K562 (cell line): ENCODE measurements at regions not wholly inside any gene's neighbourhood (a gene's known extent, or its start where the extent isn't known, plus 50 kb on each side); places are given as distances from the start of the nearest gene placed in this dataset.

Experiments
- ATAC-seq: fragments of 200-7000 bp; cut with Tn5 transposase; 3 replicates; pipeline ENCODE4 v1.9.1; 2020; ENCODE audit warnings: moderate library complexity
- BruUV-seq: library from RNA; stranded (reverse); fragments of 400-500 nt; replicated peaks from 2 replicates; lab custom pipeline; 2021; lab: Mats Ljungman, UMichigan
- CTCF ChIA-PET: fragments of 300-600 bp; formaldehyde crosslinking; extraction: SDS; loops from one replicate; lab custom pipeline; 2021; ENCODE audit warnings: low intra/inter-chr PET ratio; lab: Yijun Ruan, JAX
- POLR2A ChIA-PET: fragments of 300-600, 350-650 bp; sonication (Branson Sonifier 250); formaldehyde crosslinking; extraction: SDS; loops from one replicate; lab custom pipeline; 2021; ENCODE audit warnings: antibody characterized with exemption, inconsistent platforms; lab: Yijun Ruan, JAX
- DNase-seq, 4 experiments: peaks; one replicate each; pipeline versions ENCODE4 v3.0.0 to v3.0.0-alpha.2; 2011 to 2018; ENCODE audit warnings: low spot score in 3 of 4, mixed read lengths in 3 of 4; ENCODE audit errors: extremely low read depth in 1 of 4
- FAIRE-seq: peaks from 2 replicates; lab custom pipeline; 2011; peaks lifted over from hg19 to GRCh38; lab: Jason Lieb, UNC
- H2AFZ ChIP-seq: 2 replicates; pipeline ENCODE4 v1.6.0; 2011; ENCODE audit warnings: low read depth, low read length, control low read depth, inconsistent platforms
- H3K27ac ChIP-seq: fragments of 200-600 bp; 3 replicates; pipeline ENCODE4 v1.8.0; 2011; ENCODE audit warnings: low read depth, mild to moderate bottlenecking, control low read depth, inconsistent platforms, low read length, moderate library complexity, mixed read lengths; ENCODE audit errors: extremely low read depth
- H3K27me3 ChIP-seq, 2 experiments: fragments of 300-600 bp in 1 of 2; 2 replicates in 1 of 2; 3 replicates in 1 of 2; pipeline versions ENCODE4 v1.6.0 to v1.8.0; 2011; ENCODE audit warnings: inconsistent platforms in 2 of 2, low read length in 2 of 2, mild to moderate bottlenecking in 1 of 2, mixed read lengths in 1 of 2, moderate library complexity in 1 of 2; ENCODE audit not compliant: control insufficient read depth in 2 of 2, insufficient read depth in 2 of 2
- H3K36me3 ChIP-seq: fragments of 300-600 bp; 3 replicates; pipeline ENCODE4 v1.8.0; 2011; ENCODE audit warnings: mild to moderate bottlenecking, low read length, inconsistent platforms; ENCODE audit not compliant: control insufficient read depth, insufficient read depth
- H3K4me1 ChIP-seq, 2 experiments: fragments of 200-600 bp in 1 of 2; replicated peaks in 1 of 2; 2 replicates in 1 of 2; 3 replicates in 1 of 2; pipeline versions ENCODE4 v1.5.1 to v1.8.0; 2011; ENCODE audit warnings: inconsistent platforms in 2 of 2, low read length in 2 of 2, mild to moderate bottlenecking in 1 of 2, mixed read lengths in 1 of 2, moderate library complexity in 1 of 2; ENCODE audit not compliant: control insufficient read depth in 2 of 2, insufficient read depth in 2 of 2
- H3K4me2 ChIP-seq: 2 replicates; pipeline ENCODE4 v1.6.1; 2011; ENCODE audit warnings: low read length, control low read depth, inconsistent platforms, mixed read lengths; ENCODE audit not compliant: insufficient read depth
- H3K4me3 ChIP-seq: fragments of 200-600 bp; sonication (generic), shearing (Covaris generic); 2 replicates; pipeline ENCODE4 v1.5.1; 2016; ENCODE audit warnings: control low read depth, inconsistent platforms
- H3K79me2 ChIP-seq: fragments of 200-600 bp; 3 replicates; pipeline ENCODE4 v1.8.0; 2011; ENCODE audit warnings: low read length, inconsistent platforms; ENCODE audit not compliant: control insufficient read depth, insufficient read depth
- H3K9ac ChIP-seq, 2 experiments: 2 replicates each; pipeline versions ENCODE4 v1.6.0 to v1.6.1; 2011; ENCODE audit warnings: low read depth in 2 of 2, low read length in 2 of 2, control low read depth in 1 of 2, inconsistent platforms in 1 of 2, mild to moderate bottlenecking in 1 of 2, mixed read lengths in 1 of 2; ENCODE audit not compliant: insufficient read depth in 1 of 2
- H3K9me1 ChIP-seq: one replicate; pipeline ENCODE4 v1.6.0; 2011; ENCODE audit warnings: inconsistent platforms, mild to moderate bottlenecking, low read length, moderate library complexity; ENCODE audit not compliant: control insufficient read depth, insufficient read depth
- H3K9me3 ChIP-seq: replicated peaks from 2 replicates; pipeline ENCODE4 v1.5.1; 2011; ENCODE audit warnings: low read depth, low read length, inconsistent platforms; ENCODE audit not compliant: control insufficient read depth, insufficient read depth
- H4K20me1 ChIP-seq: replicated peaks from 2 replicates; pipeline ENCODE4 v1.6.1; 2011; ENCODE audit warnings: low read length, inconsistent platforms, mixed read lengths; ENCODE audit not compliant: control insufficient read depth, insufficient read depth
- DMBX1 ChIP-seq: fragments of 250-450 bp; sonication (Bioruptor Pico); IDR thresholded peaks from 2 replicates; pipeline ENCODE4 v1.8.0; 2022; ENCODE audit warnings: inconsistent platforms, mild to moderate bottlenecking, moderate library complexity, borderline replicate concordance
- EGR1 ChIP-seq: fragments of 450-650 bp; conservative IDR thresholded peaks from 2 replicates; pipeline ENCODE4 v1.6.1; 2017; ENCODE audit warnings: mild to moderate bottlenecking
- KAT8 ChIP-seq: fragments of 450-650 bp; IDR thresholded peaks from 2 replicates; pipeline ENCODE4 v1.6.1; 2016; ENCODE audit warnings: low read depth, mild to moderate bottlenecking
- KDM2B ChIP-seq: fragments of 250-450 bp; sonication (Bioruptor Pico); IDR thresholded peaks from 2 replicates; pipeline ENCODE4 v1.8.0; 2021; ENCODE audit warnings: mild to moderate bottlenecking, moderate library complexity
- L3MBTL2 ChIP-seq: fragments of 450-650 bp; IDR thresholded peaks from 2 replicates; pipeline ENCODE4 v1.6.1; 2016; ENCODE audit warnings: mild to moderate bottlenecking, moderate library complexity
- NCOA1 ChIP-seq: fragments of 450-650 bp; IDR thresholded peaks from 2 replicates; pipeline ENCODE4 v1.6.1; 2016; ENCODE audit warnings: low read depth
- ZBED1 ChIP-seq: IDR thresholded peaks from 2 replicates; pipeline ENCODE4 v1.6.1; 2014
- ZNF212 ChIP-seq: fragments of 450-650 bp; formaldehyde crosslinking; IDR thresholded peaks from 2 replicates; pipeline ENCODE4 v1.4.0; 2020; ENCODE audit warnings: mild to moderate bottlenecking
- ZNF445 ChIP-seq: fragments of 250-450 bp; sonication (Bioruptor Pico); IDR thresholded peaks from 2 replicates; pipeline ENCODE4 v1.4.0; 2020; ENCODE audit warnings: low read depth, mild to moderate bottlenecking, moderate library complexity
- WGBS: fragments of 100-300 bp; shearing (Covaris generic); methylation state at CpG from one replicate; pipeline ENCODE4 v1.1.6; 2016; ENCODE audit warnings: low coverage, mixed read lengths; ENCODE audit not compliant: insufficient coverage; ENCODE audit errors: missing lambda C conversion rate; 5-methylcytosine and 5-hydroxymethylcytosine counted together
- in situ Hi-C: fragments of 300-500 bp; cut with MboI; formaldehyde crosslinking; loops from 4 replicates; pipeline ENCODE4 v1.15.0; 2018; ENCODE audit warnings: inconsistent platforms, mixed read lengths
- intact Hi-C: fragments of 100-400 bp; cut with micrococcal nuclease; formaldehyde crosslinking; loops from 2 replicates; pipeline ENCODE4 v1.14.2; 2022
- TF ChIP-seq, protein P1 (sequence below): fragments of 450-650 bp; formaldehyde crosslinking; IDR thresholded peaks from 2 replicates; pipeline ENCODE4 v1.4.0; 2020; ENCODE audit warnings: mild to moderate bottlenecking, mixed read lengths
- TF ChIP-seq, protein P2 (sequence below): fragments of 250-450 bp; sonication (Bioruptor Pico); IDR thresholded peaks from 2 replicates; pipeline ENCODE4 v1.6.1; 2021; ENCODE audit warnings: mild to moderate bottlenecking

DNA sequence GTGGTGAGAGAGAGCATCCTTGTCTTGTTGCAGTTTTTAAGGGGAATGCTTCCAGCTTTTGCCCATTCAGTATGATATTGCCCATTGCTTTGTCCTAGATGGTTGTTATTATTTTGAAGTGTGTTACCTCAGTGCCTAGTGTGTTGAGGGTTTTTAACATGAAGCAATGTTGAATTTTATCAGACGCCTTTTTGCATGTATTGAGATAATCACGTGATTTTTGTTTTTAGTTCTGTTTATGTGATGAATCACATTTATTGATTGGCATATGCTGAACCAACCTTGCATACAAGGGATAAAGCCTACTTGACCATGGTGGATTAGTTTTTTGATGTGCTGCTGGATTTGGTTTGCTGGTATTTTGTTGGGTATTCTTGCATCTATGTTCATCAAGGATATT, 302.3 kb upstream of the G2E3 start:
- no peaks in the 10 kb centered on the region for H3K79me2 ChIP-seq
- no peaks in the 10 kb centered on the region for H3K27me3 ChIP-seq
- TF ChIP-seq, protein P1, sequence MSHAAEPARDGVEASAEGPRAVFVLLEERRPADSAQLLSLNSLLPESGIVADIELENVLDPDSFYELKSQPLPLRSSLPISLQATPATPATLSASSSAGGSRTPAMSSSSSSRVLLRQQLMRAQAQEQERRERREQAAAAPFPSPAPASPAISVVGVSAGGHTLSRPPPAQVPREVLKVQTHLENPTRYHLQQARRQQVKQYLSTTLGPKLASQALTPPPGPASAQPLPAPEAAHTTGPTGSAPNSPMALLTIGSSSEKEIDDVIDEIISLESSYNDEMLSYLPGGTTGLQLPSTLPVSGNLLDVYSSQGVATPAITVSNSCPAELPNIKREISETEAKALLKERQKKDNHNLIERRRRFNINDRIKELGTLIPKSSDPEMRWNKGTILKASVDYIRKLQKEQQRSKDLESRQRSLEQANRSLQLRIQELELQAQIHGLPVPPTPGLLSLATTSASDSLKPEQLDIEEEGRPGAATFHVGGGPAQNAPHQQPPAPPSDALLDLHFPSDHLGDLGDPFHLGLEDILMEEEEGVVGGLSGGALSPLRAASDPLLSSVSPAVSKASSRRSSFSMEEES (CRISPR knock-in tag): peak; percentile 71
- TF ChIP-seq L3MBTL2: no peak
- TF ChIP-seq, all 486 proteins: peak for 1
- CTCF ChIA-PET: no interaction called here
- no peaks in the 10 kb centered on the region for H3K36me3 ChIP-seq
- no peak overlapping the region for H3K27ac ChIP-seq
- intact Hi-C loops: no loop called here
- FAIRE-seq: no peak
- H3K9me3 ChIP-seq: no peaks in the 10 kb centered on the region
- H3K4me3 ChIP-seq: no peak overlapping the region
- H3K9ac ChIP-seq: no peak overlapping the region
- H3K9me1 ChIP-seq: no peaks in the 10 kb centered on the region
- no peak overlapping the region for H3K4me2 ChIP-seq
- POLR2A ChIA-PET: interaction anchor here (0.6 to 1.2 kb wide), 2 partner anchors 9 to 617 kb away, joined by 3 read pairs; no protein-coding TSS in a partner anchor
- in situ Hi-C loops: no loop called here
- no TSS peak for BruUV-seq
- H2AFZ ChIP-seq: no peak overlapping the region
- no peak for DNase-seq
- 0% methylated on average over 2 of the region's 2 CpGs for WGBS
- no peaks in the 10 kb centered on the region for H3K4me1 ChIP-seq
- ATAC-seq: no peak
- no peaks in the 10 kb centered on the region for H4K20me1 ChIP-seq

DNA sequence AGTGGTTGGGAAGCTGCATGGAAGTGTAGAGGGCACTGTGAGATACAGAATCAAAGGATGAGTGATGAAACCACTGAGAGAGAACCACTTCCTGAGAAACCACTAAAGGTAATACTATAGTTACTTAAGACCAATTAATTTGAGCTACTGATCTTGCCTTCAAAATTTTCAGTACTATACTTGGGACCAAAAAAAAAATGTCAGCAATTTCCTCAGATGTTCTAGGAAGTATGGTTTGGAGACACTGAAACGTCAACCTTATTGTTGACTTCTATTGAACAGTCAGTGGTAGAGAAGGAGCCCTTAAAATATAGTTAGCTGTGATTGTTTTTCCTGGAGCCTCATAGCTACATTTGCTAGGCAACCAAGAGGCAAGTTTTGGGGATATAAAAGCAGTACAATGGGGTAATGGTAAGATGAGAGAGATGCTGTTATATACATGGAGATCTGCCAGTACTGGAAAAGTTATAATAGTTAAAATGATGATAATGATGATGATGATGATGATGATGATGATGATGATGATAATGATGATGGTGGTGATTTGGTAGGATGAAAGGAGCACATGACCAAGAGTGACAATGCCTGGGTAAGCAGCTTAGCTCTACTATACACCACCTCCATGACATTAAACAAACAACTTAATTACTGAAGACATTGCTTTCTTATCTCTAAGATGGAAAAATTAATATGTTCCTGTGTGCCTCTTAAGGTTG, 300.9 kb upstream of the G2E3 start:
- ATAC-seq: no peak
- Histone ChIP-seq H3K36me3 (no peaks in the 10 kb centered on the region), H3K79me2 (no peaks in the 10 kb centered on the region), H3K27ac (no peak overlapping the region), H3K9ac (no peak overlapping the region), H3K4me3 (no peak overlapping the region), H3K9me3 (no peaks in the 10 kb centered on the region), H4K20me1 (no peaks in the 10 kb centered on the region), H3K4me1 (no peaks in the 10 kb centered on the region), H3K9me1 (no peaks in the 10 kb centered on the region), H3K4me2 (no peak overlapping the region), H3K27me3 (no peaks in the 10 kb centered on the region), H2AFZ (no peak overlapping the region)
- in situ Hi-C loops: no loop called here
- BruUV-seq: no TSS peak
- ChIA-PET CTCF (no interaction called here), POLR2A (no interaction called here)
- 0% methylated on average over 1 of the region's 1 CpG for WGBS
- intact Hi-C loops: no loop called here
- FAIRE-seq: no peak
- DNase-seq: no peak
- TF ChIP-seq ZBED1 (no peak), KAT8 (no peak), NCOA1 (no peak), DMBX1 (CRISPR knock-in tag) (no peak), KDM2B (CRISPR knock-in tag) (no peak), ZNF445 (CRISPR knock-in tag) (no peak), EGR1 (no peak), ZNF212 (CRISPR knock-in tag) (no peak)
- TF ChIP-seq, protein P2, sequence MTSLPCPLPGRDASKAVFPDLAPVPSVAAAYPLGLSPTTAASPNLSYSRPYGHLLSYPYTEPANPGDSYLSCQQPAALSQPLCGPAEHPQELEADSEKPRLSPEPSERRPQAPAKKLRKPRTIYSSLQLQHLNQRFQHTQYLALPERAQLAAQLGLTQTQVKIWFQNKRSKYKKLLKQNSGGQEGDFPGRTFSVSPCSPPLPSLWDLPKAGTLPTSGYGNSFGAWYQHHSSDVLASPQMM (CRISPR knock-in tag): no peak
